Stimulated activated CD4-positive, alpha-beta T cell treated with anti-CD3 and anti-CD28 coated beads, Interleukin-4, amount 100 ng/mL, for 24 hours (primary cell): ENCODE measurements at regions not wholly inside any gene's neighbourhood (a gene's known extent, or its start where the extent isn't known, plus 50 kb on each side); places are given as distances from the start of the nearest gene placed in this dataset.
"Not testable (repeated sequence)": the region's sequence is repeated elsewhere in the genome, so short reads cannot be mapped to it uniquely, and the experiment has no call there.

Source experiments
- DNase-seq: peaks from one replicate; pipeline ENCODE4 v3.0.0-alpha.2; 2020

- no peak for DNase-seq
Measured at GRCh38 chr13:86426437-86426836, 627.2 kb upstream of the SLITRK6 start.

- no peak for DNase-seq
Measured at GRCh38 chr13:86429756-86430155, 630.5 kb upstream of the SLITRK6 start.

- DNase-seq: no peak
Measured at GRCh38 chr13:86438034-86438433, 638.8 kb upstream of the SLITRK6 start.

GRCh38 chr13:86445206-86445605, 646.0 kb upstream of the SLITRK6 start:
- no peak for DNase-seq

GRCh38 chr13:86445672-86446071, 646.5 kb upstream of the SLITRK6 start:
- DNase-seq: no peak

GRCh38 chr13:86446311-86446710, 647.1 kb upstream of the SLITRK6 start:
- no peak for DNase-seq

GRCh38 chr13:86447479-86447878, 648.3 kb upstream of the SLITRK6 start:
- no peak for DNase-seq

- DNase-seq: no peak
Measured at GRCh38 chr13:86462011-86462410, 662.8 kb upstream of the SLITRK6 start.

- no peak for DNase-seq
Measured at GRCh38 chr13:86464193-86464592, 665.0 kb upstream of the SLITRK6 start.

GRCh38 chr13:86474971-86475370, 675.8 kb upstream of the SLITRK6 start:
- no peak for DNase-seq

- no peak for DNase-seq
Measured at GRCh38 chr13:86476656-86477055, 677.4 kb upstream of the SLITRK6 start.

GRCh38 chr13:86486582-86486981, 687.4 kb upstream of the SLITRK6 start:
- no peak for DNase-seq

GRCh38 chr13:86491121-86491520, 691.9 kb upstream of the SLITRK6 start:
- no peak for DNase-seq

GRCh38 chr13:86501931-86502330, 702.7 kb upstream of the SLITRK6 start:
- not testable (repeated sequence) for DNase-seq

GRCh38 chr13:86510792-86511191, 711.6 kb upstream of the SLITRK6 start:
- DNase-seq: no peak

- DNase-seq: no peak
Measured at GRCh38 chr13:86541461-86541860, 742.2 kb upstream of the SLITRK6 start.

GRCh38 chr13:86554066-86554465, 754.8 kb upstream of the SLITRK6 start:
- DNase-seq: no peak

- no peak for DNase-seq
Measured at GRCh38 chr13:86559901-86560300, 760.7 kb upstream of the SLITRK6 start.

GRCh38 chr13:86562866-86563265, 763.6 kb upstream of the SLITRK6 start:
- no peak for DNase-seq

- no peak for DNase-seq
Measured at GRCh38 chr13:86563308-86563707, 764.1 kb upstream of the SLITRK6 start.

- DNase-seq: no peak
Measured at GRCh38 chr13:86567119-86567518, 767.9 kb upstream of the SLITRK6 start.

- no peak for DNase-seq
Measured at GRCh38 chr13:86569119-86569518, 769.9 kb upstream of the SLITRK6 start.

- DNase-seq: no peak
Measured at GRCh38 chr13:86569974-86570373, 770.8 kb upstream of the SLITRK6 start.

GRCh38 chr13:86572115-86572514, 772.9 kb upstream of the SLITRK6 start:
- no peak for DNase-seq

GRCh38 chr13:86579662-86580061, 780.4 kb upstream of the SLITRK6 start:
- DNase-seq: no peak

GRCh38 chr13:86581706-86582105, 782.5 kb upstream of the SLITRK6 start:
- no peak for DNase-seq
